Panc1 (cell line): ENCODE measurements at regions not wholly inside any gene's neighbourhood (a gene's known extent, or its start where the extent isn't known, plus 50 kb on each side); places are given as distances from the start of the nearest gene placed in this dataset.

Experiments
- ATAC-seq: fragments of 200-7000 bp; cut with Tn5 transposase; 2 replicates; pipeline ENCODE4 v1.9.1; 2020; ENCODE audit warnings: mild to moderate bottlenecking, moderate library complexity
- BruUV-seq: library from RNA; stranded (reverse); fragments of 400-500 nt; replicated peaks from 2 replicates; lab custom pipeline; 2021; lab: Mats Ljungman, UMichigan
- CTCF ChIA-PET: fragments of 300-600 bp; sonication (Branson Sonifier 250); formaldehyde crosslinking; loops from one replicate; lab custom pipeline; 2022; ENCODE audit warnings: antibody characterized with exemption; lab: Charles Lee
- POLR2A ChIA-PET: fragments of 300-600 bp; sonication (Branson Sonifier 250); formaldehyde crosslinking; loops from one replicate; lab custom pipeline; 2022; ENCODE audit warnings: antibody characterized with exemption; lab: Charles Lee
- DNase-seq: peaks from one replicate; pipeline ENCODE4 v3.0.0-alpha.2; 2010; ENCODE audit warnings: low read depth, low spot score
- H3K27ac ChIP-seq: 2 replicates; pipeline ENCODE4 v1.5.1; 2011; ENCODE audit warnings: mild to moderate bottlenecking, low read length, inconsistent platforms
- H3K27me3 ChIP-seq: fragments of 200-500 bp; sonication (Bioruptor generic); 2 replicates; pipeline ENCODE4 v1.6.0; 2014; ENCODE audit warnings: low read length, inconsistent platforms; ENCODE audit not compliant: control insufficient read depth, insufficient read depth
- H3K36me3 ChIP-seq: fragments of 200-500 bp; sonication (Bioruptor generic); 2 replicates; pipeline ENCODE4 v1.5.1; 2014; ENCODE audit warnings: inconsistent platforms, mild to moderate bottlenecking, low read length, moderate library complexity; ENCODE audit not compliant: control insufficient read depth, insufficient read depth
- H3K4me1 ChIP-seq: 2 replicates; pipeline ENCODE4 v1.5.1; 2011; ENCODE audit warnings: inconsistent platforms, mild to moderate bottlenecking, low read length, moderate library complexity; ENCODE audit not compliant: control insufficient read depth, insufficient read depth
- H3K4me3 ChIP-seq, 2 experiments: 2 replicates each; pipeline ENCODE4 v1.5.1; 2011 to 2012; ENCODE audit warnings: low read depth in 2 of 2, low read length in 2 of 2, mild to moderate bottlenecking in 2 of 2, inconsistent platforms in 1 of 2, moderate library complexity in 1 of 2
- H3K9me3 ChIP-seq: fragments of 200-500 bp; sonication (Bioruptor generic); 2 replicates; pipeline ENCODE4 v1.5.1; 2014; ENCODE audit warnings: low read depth, mild to moderate bottlenecking, inconsistent platforms, low read length, moderate library complexity; ENCODE audit not compliant: control insufficient read depth, insufficient read depth
- CTCF ChIP-seq: fragments of 450-650 bp; IDR thresholded peaks from 2 replicates; pipeline ENCODE4 v1.5.1; 2017; ENCODE audit warnings: mild to moderate bottlenecking
- POLR2AphosphoS5 ChIP-seq: IDR thresholded peaks from 2 replicates; pipeline ENCODE4 v1.6.1; 2012; ENCODE audit warnings: mild to moderate bottlenecking, low read depth, low read length, moderate library complexity
- REST ChIP-seq, 2 experiments: IDR thresholded peaks; 2 replicates each; pipeline ENCODE4 v1.6.1; 2011 to 2012; ENCODE audit warnings: low read depth in 2 of 2, control low read depth in 1 of 2, low read length in 1 of 2, mild to moderate bottlenecking in 1 of 2, moderate library complexity in 1 of 2; ENCODE audit not compliant: insufficient read depth in 1 of 2
- SIN3A ChIP-seq: IDR thresholded peaks from 2 replicates; pipeline ENCODE4 v1.6.1; 2012; ENCODE audit warnings: low read depth, mild to moderate bottlenecking, low read length, moderate library complexity, borderline replicate concordance; ENCODE audit not compliant: insufficient read depth
- TCF7L2 ChIP-seq: IDR thresholded peaks from 2 replicates; pipeline ENCODE4 v1.6.1; 2011; ENCODE audit warnings: mild to moderate bottlenecking, low read depth, low read length, inconsistent platforms
- in situ Hi-C: cut with HindIII; loops from 2 replicates; pipeline ENCODE4 v1.10.0; 2016; ENCODE audit warnings: low sequenced_read_pairs, low pct_unique_long_range_greater_than_20kb
- intact Hi-C: fragments of 100-400 bp; cut with micrococcal nuclease; formaldehyde crosslinking; loops from one replicate; pipeline ENCODE4 v1.10.0; 2022; ENCODE audit not compliant: unreplicated experiment

DNA sequence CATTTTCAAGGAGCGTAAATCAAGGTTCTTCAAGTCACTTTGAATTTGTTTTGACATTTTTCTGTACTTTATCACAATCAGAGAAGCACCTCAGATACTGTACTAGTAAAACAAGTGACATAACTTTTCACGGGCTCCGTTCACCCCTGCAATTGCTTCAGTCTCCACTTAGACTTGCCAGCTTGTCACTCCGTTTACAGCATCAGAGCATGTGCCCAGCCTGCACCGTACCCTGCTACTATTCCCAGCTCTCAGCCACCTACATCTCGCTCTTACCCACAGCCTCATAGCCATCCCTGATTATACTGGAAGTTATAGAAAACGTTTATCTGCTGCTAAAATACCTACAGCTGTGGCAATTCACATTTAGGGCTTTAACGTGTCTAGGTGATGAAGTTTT, 135.3 kb upstream of the TENM3 start:
- ATAC-seq (no peak), DNase-seq (no peak)
- ChIA-PET CTCF (no interaction called here), POLR2A (no interaction called here)
- Histone ChIP-seq H3K27ac (no peak overlapping the region), H3K4me1 (no peaks in the 10 kb centered on the region), H3K27me3 (no peaks in the 10 kb centered on the region), H3K9me3 (no peaks in the 10 kb centered on the region), H3K36me3 (no peaks in the 10 kb centered on the region), H3K4me3 (no peak overlapping the region)
- BruUV-seq: no TSS peak
- no peak for TF ChIP-seq CTCF
- TF ChIP-seq TCF7L2: no peak
- TF ChIP-seq SIN3A: no peak
- no peak for TF ChIP-seq POLR2AphosphoS5
- no peak for TF ChIP-seq REST (IDR thresholded peaks at IDR 0.05; ENCODE audit: insufficient read depth in 1 of 2, low read depth in 2 of 2, low read length in 1 of 2)
- intact Hi-C loops: no loop called here
- in situ Hi-C loops: no loop called here

DNA sequence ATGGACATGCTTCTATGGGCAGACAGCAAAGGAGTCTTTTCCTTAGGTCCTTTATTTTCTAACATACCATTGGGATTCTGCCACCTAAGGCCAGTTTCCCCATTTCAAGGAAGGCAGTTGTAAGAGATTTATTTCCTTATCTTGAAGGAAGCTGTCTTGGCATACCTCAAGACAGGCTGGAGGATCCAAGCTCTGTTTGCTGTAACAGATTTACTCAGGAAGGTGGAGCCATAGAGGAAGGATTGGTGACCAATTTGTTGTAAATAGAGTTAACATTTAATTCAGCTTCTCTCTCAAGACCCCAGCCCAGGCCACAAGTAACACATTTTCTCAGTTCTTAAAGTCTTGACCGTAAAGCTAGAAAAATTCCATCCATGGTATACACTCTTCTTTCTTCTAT, 131.6 kb upstream of the TENM3 start:
- TF ChIP-seq TCF7L2 (no peak), SIN3A (no peak), POLR2AphosphoS5 (no peak)
- Histone ChIP-seq H3K9me3 (no peaks in the 10 kb centered on the region), H3K4me3 (no peak overlapping the region), H3K36me3 (no peaks in the 10 kb centered on the region), H3K4me1 (no peaks in the 10 kb centered on the region), H3K27me3 (no peaks in the 10 kb centered on the region), H3K27ac (no peak overlapping the region)
- CTCF ChIA-PET: no interaction called here
- intact Hi-C loops: no loop called here
- ATAC-seq (no peak), DNase-seq (no peak)
- in situ Hi-C loops: no loop called here
- POLR2A ChIA-PET: no interaction called here
- no TSS peak for BruUV-seq

DNA sequence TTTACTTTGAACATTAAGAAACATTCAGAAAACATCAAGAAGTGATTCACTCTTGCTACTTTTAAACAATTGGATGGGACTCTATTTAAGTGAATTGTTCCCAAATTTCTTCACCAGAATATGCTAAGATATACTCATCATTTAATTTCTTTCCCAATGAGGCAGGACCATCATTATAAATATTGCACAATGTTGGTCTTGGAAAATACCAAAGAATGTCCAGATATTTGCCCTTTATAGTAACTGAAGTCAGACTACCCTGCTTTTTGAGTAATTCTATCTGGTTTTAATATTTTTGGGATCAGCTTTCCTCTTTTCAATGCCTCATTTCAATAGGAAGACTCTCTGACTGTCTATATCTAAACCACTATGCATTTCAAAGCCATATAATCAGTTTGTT, 129.4 kb upstream of the TENM3 start:
- H3K27me3 ChIP-seq: no peaks in the 10 kb centered on the region
- no TSS peak for BruUV-seq
- no peak overlapping the region for H3K27ac ChIP-seq
- no peak for TF ChIP-seq TCF7L2
- no peak for TF ChIP-seq CTCF
- no peak for TF ChIP-seq POLR2AphosphoS5
- TF ChIP-seq REST (IDR thresholded peaks at IDR 0.05; ENCODE audit: insufficient read depth in 1 of 2, low read depth in 2 of 2, low read length in 1 of 2): no peak
- no peak for TF ChIP-seq SIN3A
- H3K4me3 ChIP-seq: no peak overlapping the region
- CTCF ChIA-PET: no interaction called here
- POLR2A ChIA-PET: no interaction called here
- no peak for ATAC-seq
- DNase-seq: no peak
- in situ Hi-C loops: no loop called here
- H3K9me3 ChIP-seq: no peaks in the 10 kb centered on the region
- intact Hi-C loops: no loop called here
- no peaks in the 10 kb centered on the region for H3K4me1 ChIP-seq
- H3K36me3 ChIP-seq: no peaks in the 10 kb centered on the region
